AG04450 (cell line): ENCODE measurements at regions not wholly inside any gene's neighbourhood (a gene's known extent, or its start where the extent isn't known, plus 50 kb on each side); places are given as distances from the start of the nearest gene placed in this dataset.

Experiments
- CTCF ChIA-PET: fragments of 300-600, 350-600 bp; formaldehyde crosslinking; extraction: SDS; loops from one replicate; lab custom pipeline; 2022; ENCODE audit warnings: antibody characterized with exemption, inconsistent platforms; lab: Charles Lee
- POLR2A ChIA-PET: fragments of 350-600 bp; formaldehyde crosslinking; extraction: SDS; loops from one replicate; lab custom pipeline; 2021; ENCODE audit warnings: antibody characterized with exemption, inconsistent platforms; lab: Yijun Ruan, JAX
- DNase-seq: peaks from one replicate; pipeline ENCODE4 v3.0.0-alpha.2; 2011; ENCODE audit warnings: low read depth, low spot score
- H3K27ac ChIP-seq: one replicate; pipeline ENCODE4 v1.5.1; 2012; ENCODE audit warnings: low read depth, low read length, control low read depth
- H3K27me3 ChIP-seq: one replicate; pipeline ENCODE4 v1.6.0; 2012; ENCODE audit warnings: low read length; ENCODE audit not compliant: control insufficient read depth, insufficient read depth
- H3K4me3 ChIP-seq: 2 replicates; pipeline ENCODE4 v1.5.1; 2011; ENCODE audit warnings: mild to moderate bottlenecking, low read depth, low read length, control low read depth
- H3K9me3 ChIP-seq: 2 replicates; pipeline ENCODE4 v1.5.1; 2012; ENCODE audit warnings: low read length; ENCODE audit not compliant: control insufficient read depth, insufficient read depth
- TF ChIP-seq, protein P1 (sequence below): IDR thresholded peaks from 2 replicates; pipeline ENCODE4 v1.5.1; 2011; ENCODE audit warnings: low read depth, low read length, control low read depth, inconsistent platforms

DNA sequence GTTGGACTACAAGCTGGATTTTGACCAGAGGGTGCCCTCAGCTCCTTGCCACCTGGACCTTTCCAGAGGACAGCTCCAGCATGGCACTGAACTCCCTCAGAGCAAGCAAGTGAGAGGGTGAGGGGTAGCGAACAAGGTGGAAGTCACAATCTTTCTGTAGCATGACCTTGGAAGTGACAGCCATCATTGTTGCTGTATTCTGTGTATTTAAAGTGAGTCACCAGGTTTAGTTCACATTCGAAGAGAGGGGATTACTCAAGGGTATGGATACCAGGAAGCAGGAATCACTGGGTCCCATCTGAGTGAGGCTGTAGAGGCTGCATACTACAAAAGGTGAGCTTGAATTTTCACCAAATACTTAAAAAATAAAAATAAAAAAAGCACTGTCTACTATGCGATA is 280.0 kb upstream of the SPTLC3 start:
- Histone ChIP-seq H3K27me3 (no peaks in the 10 kb centered on the region), H3K4me3 (no peak overlapping the region), H3K9me3 (peaks cover 9% of the 10 kb centered on the region; the same call in 1 of the 2 replicates), H3K27ac (no peak overlapping the region)
- POLR2A ChIA-PET, result no interaction called here
- TF ChIP-seq, protein P1, sequence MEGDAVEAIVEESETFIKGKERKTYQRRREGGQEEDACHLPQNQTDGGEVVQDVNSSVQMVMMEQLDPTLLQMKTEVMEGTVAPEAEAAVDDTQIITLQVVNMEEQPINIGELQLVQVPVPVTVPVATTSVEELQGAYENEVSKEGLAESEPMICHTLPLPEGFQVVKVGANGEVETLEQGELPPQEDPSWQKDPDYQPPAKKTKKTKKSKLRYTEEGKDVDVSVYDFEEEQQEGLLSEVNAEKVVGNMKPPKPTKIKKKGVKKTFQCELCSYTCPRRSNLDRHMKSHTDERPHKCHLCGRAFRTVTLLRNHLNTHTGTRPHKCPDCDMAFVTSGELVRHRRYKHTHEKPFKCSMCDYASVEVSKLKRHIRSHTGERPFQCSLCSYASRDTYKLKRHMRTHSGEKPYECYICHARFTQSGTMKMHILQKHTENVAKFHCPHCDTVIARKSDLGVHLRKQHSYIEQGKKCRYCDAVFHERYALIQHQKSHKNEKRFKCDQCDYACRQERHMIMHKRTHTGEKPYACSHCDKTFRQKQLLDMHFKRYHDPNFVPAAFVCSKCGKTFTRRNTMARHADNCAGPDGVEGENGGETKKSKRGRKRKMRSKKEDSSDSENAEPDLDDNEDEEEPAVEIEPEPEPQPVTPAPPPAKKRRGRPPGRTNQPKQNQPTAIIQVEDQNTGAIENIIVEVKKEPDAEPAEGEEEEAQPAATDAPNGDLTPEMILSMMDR, result no peak
- CTCF ChIA-PET, result no interaction called here
- no peak for DNase-seq

DNA sequence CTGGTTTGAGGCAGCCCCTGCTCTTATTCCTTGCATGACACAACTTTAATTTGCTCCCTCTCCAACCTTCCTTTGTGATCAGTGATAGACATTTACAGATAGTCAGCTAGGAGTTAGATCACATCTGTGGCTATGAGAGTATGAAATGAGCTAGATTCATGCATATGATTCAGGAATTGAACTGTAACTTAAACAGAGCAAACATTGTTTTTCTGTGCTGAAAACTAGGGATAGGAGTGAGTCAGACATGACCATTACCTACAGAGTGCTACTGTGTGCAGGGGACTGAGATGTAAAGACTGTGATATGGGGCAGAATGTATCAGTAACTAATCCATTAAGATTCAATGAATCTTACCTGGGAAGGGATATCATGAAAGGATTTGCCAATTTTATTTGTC is 279.4 kb upstream of the SPTLC3 start:
- POLR2A ChIA-PET, result no interaction called here
- Histone ChIP-seq H3K4me3 (no peak overlapping the region), H3K27me3 (no peaks in the 10 kb centered on the region), H3K27ac (no peak overlapping the region), H3K9me3 (peaks cover 9% of the 10 kb centered on the region; the same call in 1 of the 2 replicates)
- CTCF ChIA-PET, result no interaction called here
- TF ChIP-seq, protein P1, result no peak
- no peak for DNase-seq

GRCh38 chr20:12733811-12734210 is 275.0 kb upstream of the SPTLC3 start:
- H3K27ac ChIP-seq, result no peak overlapping the region
- TF ChIP-seq, protein P1, result no peak
- CTCF ChIA-PET, result no interaction called here
- POLR2A ChIA-PET, result no interaction called here
- no peak overlapping the region for H3K4me3 ChIP-seq
- peaks cover 12% of the 10 kb centered on the region; the same call in 1 of the 2 replicates for H3K9me3 ChIP-seq
- H3K27me3 ChIP-seq, result no peaks in the 10 kb centered on the region
- no peak for DNase-seq

DNA sequence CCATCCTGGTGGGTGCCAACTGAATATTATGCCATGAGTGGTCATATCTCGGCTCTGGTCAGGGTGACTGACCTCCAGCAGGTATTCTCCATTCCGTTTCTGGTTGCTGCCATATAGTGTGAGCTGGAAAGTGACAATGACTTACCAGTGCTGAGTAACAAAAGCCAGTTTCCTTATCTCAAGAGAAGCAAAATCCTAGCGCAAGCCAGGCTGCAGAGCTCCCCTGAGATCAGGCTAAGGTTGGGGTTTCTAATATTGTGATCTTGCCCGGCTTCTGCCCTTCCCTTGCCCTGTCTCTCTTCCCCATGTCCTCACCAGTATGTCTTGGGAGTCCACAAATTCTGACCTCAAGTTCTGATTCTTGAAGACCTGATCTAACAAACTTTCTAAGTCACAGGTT is 271.3 kb upstream of the SPTLC3 start:
- CTCF ChIA-PET, result no interaction called here
- POLR2A ChIA-PET, result no interaction called here
- DNase-seq, result no peak
- TF ChIP-seq, protein P1, result no peak
- H3K27ac ChIP-seq, result no peak overlapping the region
- no peak overlapping the region for H3K4me3 ChIP-seq
- peaks cover 11% of the 10 kb centered on the region; the same call in 1 of the 2 replicates for H3K9me3 ChIP-seq
- no peaks in the 10 kb centered on the region for H3K27me3 ChIP-seq

GRCh38 chr20:12737900-12738299 is 270.9 kb upstream of the SPTLC3 start:
- ChIA-PET POLR2A (no interaction called here), CTCF (no interaction called here)
- Histone ChIP-seq H3K4me3 (no peak overlapping the region), H3K9me3 (peaks cover 11% of the 10 kb centered on the region; the same call in 1 of the 2 replicates), H3K27me3 (no peaks in the 10 kb centered on the region), H3K27ac (no peak overlapping the region)
- DNase-seq, result no peak
- TF ChIP-seq, protein P1, result no peak
